GM23338 (cell line): ENCODE measurements at regions not wholly inside any gene's neighbourhood (a gene's known extent, or its start where the extent isn't known, plus 50 kb on each side); places are given as distances from the start of the nearest gene placed in this dataset.

Experiments used
- CREB1 ChIP-seq: fragments of 250-450 bp; sonication (Bioruptor Pico); IDR thresholded peaks from 2 replicates; pipeline ENCODE4 v1.5.0; 2020; ENCODE audit warnings: low read depth, mild to moderate bottlenecking, moderate library complexity
- ETS1 ChIP-seq: IDR thresholded peaks from 2 replicates; pipeline ENCODE4 v1.6.1; 2016; ENCODE audit warnings: antibody characterized with exemption
- POLR2AphosphoS5 ChIP-seq: IDR thresholded peaks from 2 replicates; pipeline ENCODE4 v1.6.1; 2016; ENCODE audit warnings: antibody characterized with exemption, low read depth
- REST ChIP-seq: IDR thresholded peaks from one replicate; pipeline ENCODE4 v1.6.1; 2018; ENCODE audit warnings: antibody characterized with exemption; ENCODE audit not compliant: unreplicated experiment
- STAT1 ChIP-seq: IDR thresholded peaks from one replicate; pipeline ENCODE4 v1.6.1; 2016; ENCODE audit warnings: antibody characterized with exemption; ENCODE audit not compliant: unreplicated experiment
- ZNF114 ChIP-seq: fragments of 250-450 bp; sonication (Bioruptor Pico); IDR thresholded peaks from 2 replicates; pipeline ENCODE4 v1.5.0; 2020; ENCODE audit warnings: mild to moderate bottlenecking, moderate library complexity
- ZNF331 ChIP-seq: fragments of 250-450 bp; sonication (Bioruptor Pico); IDR thresholded peaks from 2 replicates; pipeline ENCODE4 v1.5.0; 2020; ENCODE audit warnings: low read depth, mild to moderate bottlenecking, moderate library complexity
- ZNF462 ChIP-seq: fragments of 250-450 bp; sonication (Bioruptor Pico); IDR thresholded peaks from 2 replicates; pipeline ENCODE4 v1.5.0; 2020; ENCODE audit warnings: mild to moderate bottlenecking, moderate library complexity

- TF ChIP-seq ZNF462 (CRISPR knock-in tag) (no peak), CREB1 (CRISPR knock-in tag) (no peak), ZNF114 (CRISPR knock-in tag) (no peak), ETS1 (no peak), REST (no peak), POLR2AphosphoS5 (no peak), ZNF331 (CRISPR knock-in tag) (no peak), STAT1 (no peak)
Measured at GRCh38 chr9:20244271-20244670, 378.0 kb downstream of the MLLT3 start (continued).
